ENCODE measurements at regions not wholly inside any gene's neighbourhood (a gene's known extent, or its start where the extent isn't known, plus 50 kb on each side); places are given as distances from the start of the nearest gene placed in this dataset.

GRCh38 chr10:44317856-44318255, 67.0 kb downstream of the CXCL12 start:
- TF ChIP-seq, protein P1, sequence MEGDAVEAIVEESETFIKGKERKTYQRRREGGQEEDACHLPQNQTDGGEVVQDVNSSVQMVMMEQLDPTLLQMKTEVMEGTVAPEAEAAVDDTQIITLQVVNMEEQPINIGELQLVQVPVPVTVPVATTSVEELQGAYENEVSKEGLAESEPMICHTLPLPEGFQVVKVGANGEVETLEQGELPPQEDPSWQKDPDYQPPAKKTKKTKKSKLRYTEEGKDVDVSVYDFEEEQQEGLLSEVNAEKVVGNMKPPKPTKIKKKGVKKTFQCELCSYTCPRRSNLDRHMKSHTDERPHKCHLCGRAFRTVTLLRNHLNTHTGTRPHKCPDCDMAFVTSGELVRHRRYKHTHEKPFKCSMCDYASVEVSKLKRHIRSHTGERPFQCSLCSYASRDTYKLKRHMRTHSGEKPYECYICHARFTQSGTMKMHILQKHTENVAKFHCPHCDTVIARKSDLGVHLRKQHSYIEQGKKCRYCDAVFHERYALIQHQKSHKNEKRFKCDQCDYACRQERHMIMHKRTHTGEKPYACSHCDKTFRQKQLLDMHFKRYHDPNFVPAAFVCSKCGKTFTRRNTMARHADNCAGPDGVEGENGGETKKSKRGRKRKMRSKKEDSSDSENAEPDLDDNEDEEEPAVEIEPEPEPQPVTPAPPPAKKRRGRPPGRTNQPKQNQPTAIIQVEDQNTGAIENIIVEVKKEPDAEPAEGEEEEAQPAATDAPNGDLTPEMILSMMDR (optimal IDR thresholded peaks at IDR 0.05 in 1 of 3, IDR thresholded peaks at IDR 0.05 in 1 of 3, conservative IDR thresholded peaks at IDR 0.05 in 1 of 3; ENCODE audit: extremely low read depth in 1 of 3, insufficient read depth in 2 of 3, low read length in 3 of 3) = no peak
- TF ChIP-seq EZH2 (IDR thresholded peaks at IDR 0.05; ENCODE audit: low read length) = no peak
